Vagina (tissue), 2 donors: ENCODE measurements at regions not wholly inside any gene's neighbourhood (a gene's known extent, or its start where the extent isn't known, plus 50 kb on each side); places are given as distances from the start of the nearest gene placed in this dataset.

Experiments
- POLR2A ChIP-seq, 2 donors: fragments of 450-650 bp; IDR thresholded peaks; one replicate each; pipeline ENCODE4 v1.6.1; 2017; ENCODE audit warnings: antibody characterized with exemption in 2 of 2, mild to moderate bottlenecking in 2 of 2, moderate library complexity in 2 of 2
- POLR2AphosphoS5 ChIP-seq, 2 donors: sonication (generic); formaldehyde crosslinking; IDR thresholded peaks; one replicate each; pipeline ENCODE4 v1.9.0; 2017; ENCODE audit warnings: antibody characterized with exemption in 2 of 2, mild to moderate bottlenecking in 2 of 2, low read depth in 1 of 2; ENCODE audit not compliant: insufficient read depth in 1 of 2
- TF ChIP-seq, protein P1 (sequence below), 3 experiments: fragments of 450-650 bp in 2 of 3; fragments of 200-600 bp in 1 of 3; sonication (generic) in 1 of 3; IDR thresholded peaks; one replicate each; pipeline ENCODE4 v1.5.1; 2017 to 2019; ENCODE audit warnings: antibody characterized with exemption in 3 of 3, mild to moderate bottlenecking in 2 of 3, moderate library complexity in 2 of 3

DNA sequence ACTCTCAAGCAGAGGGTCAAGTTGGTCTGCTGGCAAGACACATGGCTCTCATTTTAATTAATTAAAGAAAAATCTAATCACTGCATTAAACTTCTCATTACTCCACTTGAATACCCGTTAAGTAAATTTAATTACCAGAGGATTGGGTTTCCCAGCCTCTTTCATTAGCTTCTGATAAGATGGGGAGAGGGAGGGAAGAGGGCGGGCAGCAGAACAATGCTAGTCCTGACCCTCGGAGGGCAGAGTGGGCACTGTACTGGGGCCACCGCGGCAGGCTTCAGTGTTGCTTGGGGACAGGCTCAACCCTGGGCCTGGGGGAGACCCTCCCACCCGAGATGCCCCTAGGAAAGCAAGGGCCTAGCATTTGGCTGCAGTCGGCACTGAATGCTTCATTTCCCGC, 55.6 kb upstream of the LINGO1 start:
- TF ChIP-seq, protein P1, sequence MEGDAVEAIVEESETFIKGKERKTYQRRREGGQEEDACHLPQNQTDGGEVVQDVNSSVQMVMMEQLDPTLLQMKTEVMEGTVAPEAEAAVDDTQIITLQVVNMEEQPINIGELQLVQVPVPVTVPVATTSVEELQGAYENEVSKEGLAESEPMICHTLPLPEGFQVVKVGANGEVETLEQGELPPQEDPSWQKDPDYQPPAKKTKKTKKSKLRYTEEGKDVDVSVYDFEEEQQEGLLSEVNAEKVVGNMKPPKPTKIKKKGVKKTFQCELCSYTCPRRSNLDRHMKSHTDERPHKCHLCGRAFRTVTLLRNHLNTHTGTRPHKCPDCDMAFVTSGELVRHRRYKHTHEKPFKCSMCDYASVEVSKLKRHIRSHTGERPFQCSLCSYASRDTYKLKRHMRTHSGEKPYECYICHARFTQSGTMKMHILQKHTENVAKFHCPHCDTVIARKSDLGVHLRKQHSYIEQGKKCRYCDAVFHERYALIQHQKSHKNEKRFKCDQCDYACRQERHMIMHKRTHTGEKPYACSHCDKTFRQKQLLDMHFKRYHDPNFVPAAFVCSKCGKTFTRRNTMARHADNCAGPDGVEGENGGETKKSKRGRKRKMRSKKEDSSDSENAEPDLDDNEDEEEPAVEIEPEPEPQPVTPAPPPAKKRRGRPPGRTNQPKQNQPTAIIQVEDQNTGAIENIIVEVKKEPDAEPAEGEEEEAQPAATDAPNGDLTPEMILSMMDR (IDR thresholded peaks at IDR 0.05): no peak
- TF ChIP-seq POLR2A (IDR thresholded peaks at IDR 0.05): no peak
- no peak for TF ChIP-seq POLR2AphosphoS5 (IDR thresholded peaks at IDR 0.05; ENCODE audit: insufficient read depth in 1 of 2, low read depth in 1 of 2)
